HCT116 (cell line): ENCODE measurements at regions not wholly inside any gene's neighbourhood (a gene's known extent, or its start where the extent isn't known, plus 50 kb on each side); places are given as distances from the start of the nearest gene placed in this dataset.

Experiments
- ATAC-seq: fragments of 200-7000 bp; cut with Tn5 transposase; 2 replicates; pipeline ENCODE4 v1.9.1; 2020; ENCODE audit warnings: mild to moderate bottlenecking, moderate library complexity
- BruUV-seq: library from RNA; stranded (reverse); fragments of 400-500 nt; replicated peaks from 2 replicates; lab custom pipeline; 2021; lab: Mats Ljungman, UMichigan
- CTCF ChIA-PET: fragments of 300-600 bp; sonication (Branson Sonifier 250); formaldehyde crosslinking; loops from one replicate; lab custom pipeline; 2021; ENCODE audit warnings: antibody characterized with exemption; lab: Charles Lee
- POLR2A ChIA-PET: fragments of 300-600, 350-600 bp; sonication (Branson Sonifier 250); formaldehyde crosslinking; loops from one replicate; lab custom pipeline; 2021; ENCODE audit warnings: antibody characterized with exemption; lab: Charles Lee
- RAD21 ChIA-PET, 2 experiments: fragments of 300-600 bp; sonication (Branson Sonifier 250); formaldehyde crosslinking; loops; one replicate each; lab custom pipeline; 2023; ENCODE audit warnings: low total read pairs in 2 of 2; ENCODE audit not compliant: uncharacterized antibody in 2 of 2, unreplicated experiment in 2 of 2, low non-redundant PET in 1 of 2; lab: Charles Lee
- DNase-seq: peaks from one replicate; pipeline ENCODE4 v3.0.0-alpha.2; 2010; ENCODE audit warnings: low read depth, low spot score
- H2AFZ ChIP-seq: fragments of 200-600 bp; shearing (Covaris generic), sonication (generic); 2 replicates; pipeline ENCODE4 v1.6.1; 2017; ENCODE audit warnings: low read depth, mixed run types, mixed read lengths, antibody characterized with exemption, low read length; ENCODE audit not compliant: poor library complexity, severe bottlenecking
- H3K27ac ChIP-seq: 2 replicates; pipeline ENCODE4 v1.5.1; 2012; ENCODE audit warnings: low read depth, low read length
- H3K27me3 ChIP-seq: fragments of 200-600 bp; sonication (generic); 2 replicates; pipeline ENCODE4 v1.6.1; 2016; ENCODE audit warnings: mixed run types, low read length, mixed read lengths; ENCODE audit not compliant: insufficient read depth
- H3K36me3 ChIP-seq, 2 experiments: fragments of 200-500 bp in 1 of 2; fragments of 200-600 bp in 1 of 2; sonication (Bioruptor generic) in 1 of 2; sonication (generic) in 1 of 2; 2 replicates each; pipeline versions ENCODE4 v1.5.1 to v1.6.1; 2014 to 2016; ENCODE audit warnings: low read length in 2 of 2, inconsistent platforms in 1 of 2, mixed read lengths in 1 of 2, mixed run types in 1 of 2; ENCODE audit not compliant: insufficient read depth in 2 of 2, control insufficient read depth in 1 of 2
- H3K4me1 ChIP-seq, 2 experiments: fragments of 200-600 bp in 1 of 2; sonication (generic) in 1 of 2; 2 replicates each; pipeline versions ENCODE4 v1.5.1 to v1.6.1; 2012 to 2017; ENCODE audit warnings: low read length in 2 of 2, inconsistent platforms in 1 of 2, mild to moderate bottlenecking in 1 of 2, mixed read lengths in 1 of 2, mixed run types in 1 of 2, moderate library complexity in 1 of 2; ENCODE audit not compliant: insufficient read depth in 2 of 2, control insufficient read depth in 1 of 2
- H3K4me2 ChIP-seq: fragments of 200-600 bp; sonication (generic); 2 replicates; pipeline ENCODE4 v1.6.1; 2017; ENCODE audit warnings: mixed run types, low read length, mixed read lengths
- H3K4me3 ChIP-seq, 2 experiments: fragments of 200-600 bp in 1 of 2; sonication (generic) in 1 of 2; replicated peaks in 1 of 2; 2 replicates each; pipeline ENCODE4 v1.5.1; 2011 to 2016; ENCODE audit warnings: low read length in 2 of 2, control low read depth in 1 of 2, low read depth in 1 of 2, mild to moderate bottlenecking in 1 of 2, mixed read lengths in 1 of 2, mixed run types in 1 of 2
- H3K79me2 ChIP-seq: fragments of 200-600 bp; sonication (generic); 2 replicates; pipeline ENCODE4 v1.6.1; 2017; ENCODE audit warnings: mild to moderate bottlenecking, mixed run types, low read length, moderate library complexity, mixed read lengths; ENCODE audit not compliant: insufficient read depth
- H3K9ac ChIP-seq: fragments of 200-600 bp; sonication (generic); 2 replicates; pipeline ENCODE4 v1.6.1; 2016; ENCODE audit warnings: low read length, mixed read lengths
- H3K9me2 ChIP-seq: fragments of 200-600 bp; sonication (generic), shearing (Covaris generic); 2 replicates; pipeline ENCODE4 v1.6.1; 2017; ENCODE audit warnings: mixed run types, mild to moderate bottlenecking, moderate library complexity; ENCODE audit not compliant: insufficient read depth
- H3K9me3 ChIP-seq, 2 experiments: fragments of 200-500 bp in 1 of 2; fragments of 200-600 bp in 1 of 2; sonication (Bioruptor generic) in 1 of 2; sonication (generic) in 1 of 2; 2 replicates each; pipeline ENCODE4 v1.6.1; 2014 to 2017; ENCODE audit warnings: low read length in 2 of 2, mixed read lengths in 2 of 2, inconsistent platforms in 1 of 2, low read depth in 1 of 2, mild to moderate bottlenecking in 1 of 2, mixed run types in 1 of 2, moderate library complexity in 1 of 2; ENCODE audit not compliant: control insufficient read depth in 1 of 2, insufficient read depth in 1 of 2
- H4K20me1 ChIP-seq: fragments of 200-600 bp; sonication (generic), shearing (Covaris generic); 2 replicates; pipeline ENCODE4 v1.6.1; 2017; ENCODE audit warnings: mixed run types, mild to moderate bottlenecking, moderate library complexity; ENCODE audit not compliant: insufficient read depth
- ATF3 ChIP-seq: IDR thresholded peaks from 2 replicates; pipeline ENCODE4 v1.6.1; 2012
- CBX3 ChIP-seq: IDR thresholded peaks from 2 replicates; pipeline ENCODE4 v1.6.1; 2012; ENCODE audit warnings: low read depth
- CTCF ChIP-seq, 3 experiments: fragments of 200-600 bp in 1 of 3; sonication (generic) in 1 of 3; IDR thresholded peaks in 2 of 3; conservative IDR thresholded peaks in 1 of 3; 2 replicates each; pipeline ENCODE4 v1.5.1; 2012 to 2017; ENCODE audit warnings: low read depth in 2 of 3, low read length in 2 of 3, antibody characterized with exemption in 1 of 3, borderline replicate concordance in 1 of 3, control low read depth in 1 of 3, mild to moderate bottlenecking in 1 of 3, mixed read lengths in 1 of 3, mixed run types in 1 of 3, moderate library complexity in 1 of 3; ENCODE audit not compliant: insufficient read depth in 1 of 3
- ELF1 ChIP-seq: IDR thresholded peaks from 2 replicates; pipeline ENCODE4 v1.6.1; 2012; ENCODE audit warnings: low read depth, borderline replicate concordance
- YY1 ChIP-seq: IDR thresholded peaks from 2 replicates; pipeline ENCODE4 v1.6.1; 2011; ENCODE audit warnings: low read length, low read depth, moderate library complexity, mild to moderate bottlenecking; ENCODE audit not compliant: insufficient replicate concordance; ENCODE audit errors: extremely low read depth
- ZFX ChIP-seq: fragments of 450-650 bp; IDR thresholded peaks from 2 replicates; pipeline ENCODE4 v1.6.1; 2017
- ZNF274 ChIP-seq: fragments of 200-500 bp; sonication (Bioruptor generic); IDR thresholded peaks from 2 replicates; pipeline ENCODE4 v1.6.1; 2014; ENCODE audit warnings: mild to moderate bottlenecking, low read depth, low read length, inconsistent platforms
- intact Hi-C: fragments of 100-400 bp; cut with micrococcal nuclease; formaldehyde crosslinking; loops from 2 replicates; pipeline ENCODE4 v1.10.0; 2022

- ATAC-seq = no peak
These were observed 386.9 kb upstream of the MAOA start for GRCh38 chrX:43269201-43269600.

More at GRCh38 chrX:43269201-43269600, 386.9 kb upstream of the MAOA start:
- ChIA-PET POLR2A (no interaction called here), RAD21 (no interaction called here)
- Histone ChIP-seq H3K9me3 (no peaks in the 10 kb centered on the region), H2AFZ (no peak overlapping the region), H4K20me1 (no peaks in the 10 kb centered on the region), H3K79me2 (no peaks in the 10 kb centered on the region), H3K27me3 (no peaks in the 10 kb centered on the region), H3K4me2 (no peak overlapping the region), H3K4me1 (no peaks in the 10 kb centered on the region), H3K27ac (no peak overlapping the region), H3K4me3 (no peak overlapping the region), H3K9me2 (no peaks in the 10 kb centered on the region), H3K9ac (no peak overlapping the region)
- DNase-seq = no peak
- intact Hi-C loops = no loop called here
- no TSS peak for BruUV-seq
- no peak for TF ChIP-seq ZFX
- TF ChIP-seq YY1 = no peak
- no peak for TF ChIP-seq CBX3
- no peak for TF ChIP-seq ATF3
- TF ChIP-seq CTCF (IDR thresholded peaks at IDR 0.05 in 2 of 3, conservative IDR thresholded peaks at IDR 0.05 in 1 of 3; ENCODE audit: borderline replicate concordance in 1 of 3, insufficient read depth in 1 of 3, low read depth in 2 of 3, low read length in 2 of 3) = no peak
- TF ChIP-seq ELF1 = no peak
- TF ChIP-seq ZNF274 = no peak
- TF ChIP-seq, all 23 proteins: peak for 0
- H3K36me3 ChIP-seq = no peaks in the 10 kb centered on the region
- CTCF ChIA-PET = no interaction called here
